ENCODE measurements at regions not wholly inside any gene's neighbourhood (a gene's known extent, or its start where the extent isn't known, plus 50 kb on each side); places are given as distances from the start of the nearest gene placed in this dataset.

DNA sequence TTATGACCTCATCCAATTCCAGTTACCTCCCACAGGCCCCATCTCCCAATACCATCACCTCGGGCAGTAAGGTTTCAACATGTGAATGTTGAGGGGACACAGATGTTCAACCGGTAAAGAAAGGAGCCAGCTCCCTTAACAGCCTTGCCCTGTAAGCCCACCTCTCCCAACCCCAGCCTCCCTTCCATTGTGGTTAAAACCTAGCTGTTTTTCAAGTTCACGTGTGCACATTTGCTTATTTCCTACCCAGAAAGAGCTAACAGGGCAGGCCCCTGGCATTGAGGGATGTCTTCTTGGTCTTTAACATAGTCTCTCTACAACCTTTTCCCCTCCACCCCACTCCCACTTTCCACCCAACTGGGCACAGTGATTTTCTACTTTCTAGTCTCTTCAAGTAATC, 385.7 kb downstream of the FBXW7 start:
- Mint-ChIP-seq H3K4me1 (ENCODE audit: low read depth) (no peaks in the 10 kb centered on the region), H3K36me3 (ENCODE audit: insufficient read depth) (no peaks in the 10 kb centered on the region), H3K9me3 (ENCODE audit: low read depth) (peaks cover 10% of the 10 kb centered on the region), H3K27ac (no peak overlapping the region), H3K27me3 (peaks cover 3% of the 10 kb centered on the region), H3K4me3 (ENCODE audit: low read depth) (no peak overlapping the region)
- no peak for DNase-seq (ENCODE audit: low spot score, unreplicated experiment)
- TF ChIP-seq, protein P1, sequence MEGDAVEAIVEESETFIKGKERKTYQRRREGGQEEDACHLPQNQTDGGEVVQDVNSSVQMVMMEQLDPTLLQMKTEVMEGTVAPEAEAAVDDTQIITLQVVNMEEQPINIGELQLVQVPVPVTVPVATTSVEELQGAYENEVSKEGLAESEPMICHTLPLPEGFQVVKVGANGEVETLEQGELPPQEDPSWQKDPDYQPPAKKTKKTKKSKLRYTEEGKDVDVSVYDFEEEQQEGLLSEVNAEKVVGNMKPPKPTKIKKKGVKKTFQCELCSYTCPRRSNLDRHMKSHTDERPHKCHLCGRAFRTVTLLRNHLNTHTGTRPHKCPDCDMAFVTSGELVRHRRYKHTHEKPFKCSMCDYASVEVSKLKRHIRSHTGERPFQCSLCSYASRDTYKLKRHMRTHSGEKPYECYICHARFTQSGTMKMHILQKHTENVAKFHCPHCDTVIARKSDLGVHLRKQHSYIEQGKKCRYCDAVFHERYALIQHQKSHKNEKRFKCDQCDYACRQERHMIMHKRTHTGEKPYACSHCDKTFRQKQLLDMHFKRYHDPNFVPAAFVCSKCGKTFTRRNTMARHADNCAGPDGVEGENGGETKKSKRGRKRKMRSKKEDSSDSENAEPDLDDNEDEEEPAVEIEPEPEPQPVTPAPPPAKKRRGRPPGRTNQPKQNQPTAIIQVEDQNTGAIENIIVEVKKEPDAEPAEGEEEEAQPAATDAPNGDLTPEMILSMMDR (IDR thresholded peaks at IDR 0.05; ENCODE audit: unreplicated experiment): no peak

DNA sequence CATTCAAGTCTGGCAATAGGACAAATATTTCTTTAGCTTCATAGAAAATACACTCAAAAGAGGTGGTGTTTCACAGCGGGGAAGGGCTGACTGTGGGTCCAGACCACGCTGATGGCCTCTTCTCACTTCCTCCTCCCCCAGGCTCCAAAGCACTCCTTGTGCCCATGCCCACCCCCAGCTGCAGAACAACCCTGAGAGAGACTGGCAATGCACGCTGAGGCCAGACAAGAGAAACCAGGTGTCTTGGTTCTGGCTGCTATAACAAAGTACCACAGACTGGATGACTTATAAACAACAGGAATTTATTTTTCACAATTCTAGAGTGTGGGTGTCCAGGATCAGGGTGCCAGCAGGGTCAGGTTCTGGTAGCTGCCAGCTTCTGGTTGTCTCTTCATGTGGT, 386.1 kb downstream of the FBXW7 start:
- peaks cover 3% of the 10 kb centered on the region for H3K27me3 Mint-ChIP-seq
- DNase-seq (ENCODE audit: low spot score, unreplicated experiment): no peak
- H3K27ac Mint-ChIP-seq: no peak overlapping the region
- no peak overlapping the region for H3K4me3 Mint-ChIP-seq (ENCODE audit: low read depth)
- peaks cover 12% of the 10 kb centered on the region for H3K9me3 Mint-ChIP-seq (ENCODE audit: low read depth)
- TF ChIP-seq, protein P1 (IDR thresholded peaks at IDR 0.05; ENCODE audit: unreplicated experiment): no peak
- H3K4me1 Mint-ChIP-seq (ENCODE audit: low read depth): no peaks in the 10 kb centered on the region
- no peaks in the 10 kb centered on the region for H3K36me3 Mint-ChIP-seq (ENCODE audit: insufficient read depth)

DNA sequence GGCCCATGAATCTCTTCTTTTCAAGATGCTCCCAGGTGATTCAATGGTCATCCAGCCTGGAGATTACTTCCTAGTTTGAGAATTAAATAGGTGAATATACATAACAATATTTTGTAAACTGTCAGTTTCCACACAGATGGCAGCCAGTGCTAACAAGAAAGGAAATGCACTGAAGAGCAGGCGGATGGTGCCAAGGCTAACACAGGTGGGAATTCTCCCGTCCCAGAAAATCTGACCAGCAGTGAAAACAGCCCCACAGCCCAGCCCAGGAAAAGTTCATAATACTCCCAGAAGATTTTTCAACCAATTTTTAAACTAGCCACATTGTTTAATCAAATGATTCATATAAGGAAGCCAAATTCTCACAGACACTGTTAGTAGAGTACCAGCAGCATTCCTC, 387.2 kb upstream of the GATB start:
- TF ChIP-seq, protein P1 (IDR thresholded peaks at IDR 0.05; ENCODE audit: unreplicated experiment): no peak
- no peak overlapping the region for H3K27ac Mint-ChIP-seq

DNA sequence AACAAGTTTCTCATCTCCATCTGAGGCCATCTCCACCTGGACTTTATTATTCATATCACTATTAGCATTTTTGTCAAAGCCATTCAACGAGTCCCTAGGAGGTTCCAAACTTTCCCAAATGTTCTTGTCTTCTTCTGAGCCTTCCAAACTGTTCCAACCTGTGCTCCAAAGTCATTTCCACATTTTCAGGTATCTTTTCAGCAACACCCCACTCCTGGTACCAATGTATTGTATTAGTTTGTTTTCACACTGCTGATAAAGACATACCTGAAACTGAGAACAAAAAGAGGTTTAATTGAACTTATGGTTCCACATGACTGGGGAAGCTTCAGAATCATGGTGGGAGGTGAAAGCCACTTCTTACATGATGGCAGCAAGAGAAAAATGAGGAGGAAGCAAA, 385.4 kb upstream of the GATB start:
- Mint-ChIP-seq H3K36me3 (ENCODE audit: insufficient read depth) (no peaks in the 10 kb centered on the region), H3K4me3 (ENCODE audit: low read depth) (no peak overlapping the region), H3K9me3 (ENCODE audit: low read depth) (peaks cover 19% of the 10 kb centered on the region), H3K27me3 (no peaks in the 10 kb centered on the region), H3K4me1 (ENCODE audit: low read depth) (no peaks in the 10 kb centered on the region), H3K27ac (no peak overlapping the region)
- TF ChIP-seq, protein P1 (IDR thresholded peaks at IDR 0.05; ENCODE audit: unreplicated experiment): no peak
- DNase-seq (ENCODE audit: low spot score, unreplicated experiment): no peak

More for the DNA sequence above, 387.2 kb upstream of the GATB start:
- H3K4me3 Mint-ChIP-seq (ENCODE audit: low read depth): no peak overlapping the region
- no peaks in the 10 kb centered on the region for H3K4me1 Mint-ChIP-seq (ENCODE audit: low read depth)
- DNase-seq (ENCODE audit: low spot score, unreplicated experiment): no peak
- peaks cover 19% of the 10 kb centered on the region for H3K9me3 Mint-ChIP-seq (ENCODE audit: low read depth)
- H3K27me3 Mint-ChIP-seq: no peaks in the 10 kb centered on the region
- H3K36me3 Mint-ChIP-seq (ENCODE audit: insufficient read depth): no peaks in the 10 kb centered on the region

DNA sequence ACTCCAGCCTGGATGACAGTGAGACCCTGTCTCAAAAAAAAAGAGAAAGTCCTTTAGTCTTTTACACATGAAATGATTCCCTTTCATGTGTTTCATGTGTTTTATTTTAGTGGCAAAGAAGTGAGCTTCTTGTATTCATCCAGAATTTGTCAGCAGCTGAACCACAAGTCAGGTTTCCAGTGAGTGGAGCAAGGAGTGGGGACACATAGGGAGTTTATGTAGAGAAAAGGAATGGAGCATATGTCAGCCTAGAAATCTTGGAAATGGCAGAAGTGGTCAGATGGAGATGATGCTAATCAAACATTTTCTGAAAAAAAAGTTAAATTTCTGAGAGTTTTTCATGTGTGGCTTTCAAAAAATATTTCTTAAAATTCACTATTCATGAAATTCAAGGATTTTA, 383.0 kb upstream of the GATB start:
- DNase-seq (ENCODE audit: low spot score, unreplicated experiment): no peak
- H3K4me1 Mint-ChIP-seq (ENCODE audit: low read depth): no peaks in the 10 kb centered on the region
- H3K27ac Mint-ChIP-seq: no peak overlapping the region
- no peaks in the 10 kb centered on the region for H3K36me3 Mint-ChIP-seq (ENCODE audit: insufficient read depth)
- H3K27me3 Mint-ChIP-seq: no peaks in the 10 kb centered on the region
- TF ChIP-seq, protein P1 (IDR thresholded peaks at IDR 0.05; ENCODE audit: unreplicated experiment): no peak
- H3K4me3 Mint-ChIP-seq (ENCODE audit: low read depth): no peak overlapping the region
- H3K9me3 Mint-ChIP-seq (ENCODE audit: low read depth): peaks cover 19% of the 10 kb centered on the region

All from progenitor cell of endocrine pancreas (in vitro differentiated cells).